Skeletal muscle cell (primary cell): ENCODE measurements at regions not wholly inside any gene's neighbourhood (a gene's known extent, or its start where the extent isn't known, plus 50 kb on each side); places are given as distances from the start of the nearest gene placed in this dataset.
"Not testable (repeated sequence)": the region's sequence is repeated elsewhere in the genome, so short reads cannot be mapped to it uniquely, and the experiment has no call there.

Experiments used
- DNase-seq: peaks from one replicate; pipeline ENCODE4 v3.0.0-alpha.2; 2010; ENCODE audit warnings: low read depth
- H3K4me3 ChIP-seq: 2 replicates; pipeline ENCODE4 v1.5.1; 2011; ENCODE audit warnings: low read depth, mild to moderate bottlenecking, control low read depth, low read length, moderate library complexity

DNA sequence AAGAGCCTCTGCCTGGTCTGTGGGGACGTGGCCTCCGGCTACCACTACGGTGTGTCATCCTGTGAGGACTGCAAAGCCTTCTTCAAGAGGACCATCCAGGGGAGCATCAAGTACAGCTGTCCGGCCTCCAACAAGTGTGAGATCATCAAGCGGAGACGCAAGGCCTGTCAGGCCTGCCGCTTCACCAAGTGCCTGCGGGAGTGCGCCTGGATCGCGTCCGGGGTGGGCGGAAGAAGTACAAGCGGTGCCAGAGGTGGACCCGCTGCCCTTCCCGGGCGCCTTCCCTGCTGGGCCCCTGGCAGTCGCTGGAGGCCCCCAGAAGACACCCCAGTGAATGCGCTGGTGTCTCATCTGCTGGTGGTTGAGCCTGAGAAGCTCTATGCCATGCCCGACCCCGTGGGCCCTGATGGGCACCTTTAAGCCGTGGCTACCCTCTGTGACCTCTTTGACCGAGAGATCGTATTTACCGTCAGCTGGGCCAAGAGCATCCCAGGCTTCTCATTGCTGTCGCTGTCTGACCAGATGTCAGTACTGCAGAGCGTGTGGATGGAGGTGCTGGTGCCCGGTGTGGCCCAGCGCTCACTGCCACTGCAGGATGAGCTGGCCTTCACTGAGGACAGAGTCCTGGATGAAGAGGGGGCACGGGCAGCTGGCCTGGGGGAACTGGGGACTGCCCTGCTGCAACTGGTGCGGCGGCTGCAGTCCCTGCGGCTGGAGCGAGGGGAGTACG, 84.3 kb downstream of the MRPL57 start:
- not testable (repeated sequence) for H3K4me3 ChIP-seq, DNase-seq

DNA sequence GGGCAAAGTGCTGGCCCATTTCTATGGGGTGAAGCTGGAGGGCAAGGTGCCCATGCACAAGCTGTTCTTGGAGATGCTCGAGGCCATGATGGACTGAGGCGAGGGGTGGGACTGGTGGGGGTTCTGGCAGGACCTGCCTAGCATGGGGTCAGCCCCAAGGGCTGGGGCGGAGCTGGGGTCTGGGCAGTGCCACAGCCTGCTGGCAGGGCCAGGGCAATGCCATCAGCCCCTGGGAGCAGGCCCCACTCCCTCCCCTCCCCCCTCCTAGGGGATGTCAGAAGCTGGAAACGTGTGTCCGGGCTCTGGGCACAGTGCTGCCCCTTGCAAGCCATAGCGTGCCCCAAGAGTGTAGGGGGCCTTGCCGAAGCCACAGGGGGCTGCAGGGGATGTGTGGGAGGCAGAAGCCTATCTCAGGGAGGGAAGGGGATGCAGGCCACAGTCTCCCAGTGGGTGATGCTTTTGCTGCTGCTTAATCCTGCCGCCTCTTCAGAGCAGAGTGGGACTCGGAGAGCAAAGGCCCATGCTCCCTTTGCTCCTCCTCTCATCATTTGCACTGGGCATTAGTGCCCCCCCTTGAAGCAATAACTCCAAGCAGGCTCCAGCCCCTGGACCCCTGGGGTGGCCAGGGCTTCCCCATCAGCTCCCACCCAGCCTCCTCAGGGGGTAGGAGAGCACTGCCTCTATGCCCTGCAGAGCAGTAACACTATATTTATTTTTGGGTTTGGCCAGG, 85.2 kb downstream of the MRPL57 start:
- H3K4me3 ChIP-seq, DNase-seq: not testable (repeated sequence)

DNA sequence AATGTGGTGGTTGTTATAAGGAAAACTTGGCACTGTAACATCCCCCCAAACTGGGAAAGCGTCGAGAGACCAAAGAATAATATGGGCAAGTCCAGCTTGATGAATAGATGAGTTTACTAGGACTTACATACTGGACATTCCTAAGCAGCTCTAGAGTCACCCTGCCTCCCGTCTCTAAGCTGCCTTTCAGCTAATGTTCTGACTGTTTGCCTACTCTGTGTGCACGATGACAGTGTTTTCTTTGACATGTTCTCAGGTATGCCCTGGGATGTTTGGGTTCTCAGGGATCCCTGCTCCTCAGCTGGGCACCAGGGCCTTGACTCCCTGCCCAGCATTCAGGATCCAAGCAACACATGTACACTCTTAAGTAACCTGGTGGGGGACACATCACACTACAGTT, 87.5 kb downstream of the MRPL57 start:
- not testable (repeated sequence) for H3K4me3 ChIP-seq, DNase-seq

DNA sequence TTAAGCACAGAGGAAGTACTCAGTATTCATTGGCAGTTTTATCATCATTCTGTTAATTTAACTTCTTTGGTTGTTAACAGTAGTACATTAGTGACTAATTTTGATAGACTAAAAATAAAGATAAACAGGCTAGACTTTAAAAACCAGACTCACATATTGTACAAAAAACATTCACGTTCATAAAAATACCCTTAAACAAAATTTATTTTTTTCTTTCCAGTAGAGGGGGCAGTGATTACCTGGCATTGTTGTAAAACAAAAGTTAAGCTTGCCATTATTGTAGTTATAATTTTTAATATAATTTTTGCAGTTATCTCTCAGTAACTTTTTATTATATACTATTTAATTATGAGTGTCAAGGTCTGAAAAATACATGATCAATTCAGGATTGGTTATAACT, 92.0 kb downstream of the MRPL57 start:
- not testable (repeated sequence) for H3K4me3 ChIP-seq, DNase-seq

DNA sequence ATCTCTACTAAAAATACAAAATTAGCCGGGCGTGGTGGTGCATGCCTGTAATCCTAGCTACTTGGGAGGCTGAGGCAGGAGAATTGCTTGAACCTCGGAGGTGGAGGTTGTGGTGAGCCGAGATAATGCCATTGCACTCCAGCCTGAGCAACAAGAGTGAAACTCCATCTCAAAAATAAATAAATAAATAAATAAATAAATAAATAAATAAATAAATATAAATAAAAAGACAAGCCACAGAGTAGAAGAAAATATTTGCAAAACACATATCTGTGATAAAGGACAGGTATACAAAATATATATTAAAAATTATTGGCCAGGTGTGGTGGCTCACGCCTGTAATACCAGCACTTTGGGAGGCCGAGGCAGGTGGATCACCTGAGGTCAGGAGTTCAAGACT, 96.0 kb downstream of the MRPL57 start:
- DNase-seq, H3K4me3 ChIP-seq: not testable (repeated sequence)

DNA sequence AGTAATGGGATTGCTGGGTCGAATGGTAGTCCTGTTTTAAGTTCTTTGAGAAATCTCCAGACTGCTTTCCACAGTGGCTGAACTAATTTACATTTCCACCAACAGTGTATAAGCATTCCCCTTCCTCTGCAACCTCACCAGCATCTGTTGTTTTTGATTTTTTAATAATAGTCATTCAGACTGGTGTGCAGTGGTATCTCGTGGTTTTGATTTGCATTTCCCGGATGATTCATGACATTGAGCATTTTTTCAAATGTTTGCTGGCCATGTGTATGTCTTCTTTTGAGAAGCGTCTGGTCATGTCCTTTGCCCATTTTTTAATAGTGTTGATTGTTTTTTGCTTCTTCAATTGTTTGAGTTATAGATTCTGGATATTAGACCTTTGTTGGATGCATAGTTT, 98.0 kb downstream of the MRPL57 start:
- DNase-seq, H3K4me3 ChIP-seq: not testable (repeated sequence)

DNA sequence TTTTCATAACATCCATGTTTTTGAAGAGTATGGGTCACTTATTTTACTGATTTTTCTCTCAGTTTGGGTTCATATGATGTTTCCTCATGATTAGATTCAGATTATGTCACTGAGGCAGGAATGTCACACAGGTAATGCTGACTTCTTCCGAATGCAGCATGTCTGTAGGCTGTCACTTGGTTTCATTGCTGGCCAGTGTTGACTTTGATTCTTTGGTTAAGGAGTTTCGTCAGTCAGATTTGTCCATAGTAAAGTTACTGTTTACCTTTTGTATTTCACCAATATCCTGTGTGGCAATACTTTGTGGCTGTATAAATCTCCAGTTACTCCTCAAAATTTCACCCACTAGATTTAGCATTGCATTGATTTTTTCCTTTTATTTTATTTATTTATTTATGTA, 105.6 kb downstream of the MRPL57 start:
- no peak for DNase-seq

DNA sequence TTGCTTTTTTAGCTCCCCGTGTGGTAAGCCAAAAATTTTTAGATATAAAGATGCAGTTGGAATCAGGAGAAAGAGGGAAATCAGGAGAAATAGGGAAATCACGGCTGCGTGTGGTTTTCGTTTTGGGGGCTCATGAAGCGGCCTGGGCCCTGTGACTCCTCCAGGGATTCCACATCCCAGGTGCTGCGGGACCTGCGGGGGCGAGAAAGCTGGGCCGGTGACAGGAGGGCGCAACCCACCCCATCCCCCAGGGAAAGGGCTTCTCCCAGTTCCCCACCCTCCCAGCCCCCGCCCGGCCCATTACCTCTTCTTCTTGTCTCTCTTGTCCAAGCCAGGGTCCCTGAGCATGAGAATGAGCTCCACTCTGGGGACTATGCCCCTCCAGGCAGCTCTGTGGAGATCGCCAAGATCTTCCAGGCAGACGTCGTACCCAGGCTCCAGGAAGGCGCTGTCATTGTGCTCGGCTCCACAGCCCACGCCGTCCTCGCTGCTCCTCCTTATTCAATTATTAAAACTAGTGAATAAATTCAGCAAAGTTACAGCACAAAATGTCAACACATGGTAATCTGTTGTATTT, 111.0 kb downstream of the MRPL57 start:
- no peak overlapping the region for H3K4me3 ChIP-seq
- DNase-seq: no peak

More for the DNA sequence above, 105.6 kb downstream of the MRPL57 start:
- H3K4me3 ChIP-seq: no peak overlapping the region

DNA sequence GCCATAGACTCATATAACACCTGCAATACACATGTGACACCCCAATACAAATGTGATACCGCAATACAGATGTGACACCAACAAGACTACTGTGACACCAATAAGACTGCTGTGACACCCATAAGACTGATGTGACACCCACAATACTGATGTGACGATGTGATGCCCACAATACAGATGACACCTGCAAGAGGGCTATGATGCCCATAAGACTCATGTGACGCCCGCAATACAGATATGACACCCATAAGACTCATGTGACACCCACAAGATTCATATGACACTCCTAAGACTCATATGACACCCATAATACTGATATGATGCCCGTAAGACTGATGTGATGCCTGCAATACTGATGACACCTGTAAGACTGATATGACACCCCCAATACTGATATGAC, 113.0 kb downstream of the MRPL57 start:
- H3K4me3 ChIP-seq: no peak overlapping the region
- DNase-seq: no peak

DNA sequence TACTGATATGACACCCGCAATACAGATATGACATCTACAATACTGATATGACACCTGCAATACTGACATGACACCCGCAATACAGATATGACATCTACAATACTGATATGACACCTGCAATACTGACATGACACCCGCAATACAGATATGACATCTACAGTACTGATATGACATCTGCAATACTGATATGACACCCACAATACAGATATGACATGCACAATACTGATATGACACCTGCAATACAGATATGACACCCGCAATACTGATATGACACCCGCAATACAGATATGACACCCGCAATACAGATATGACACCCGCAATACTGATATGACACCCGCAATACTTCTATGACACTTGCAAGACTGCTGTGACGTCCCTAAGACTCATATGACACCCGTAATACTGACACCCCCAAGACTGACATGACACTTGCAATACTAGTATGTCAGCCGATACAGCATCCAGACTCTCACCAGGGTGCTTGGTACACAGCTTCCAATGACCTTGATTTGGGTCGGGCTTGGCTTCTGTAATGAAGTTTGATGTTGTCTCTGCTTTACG, 114.1 kb downstream of the MRPL57 start:
- not testable (repeated sequence) for DNase-seq, H3K4me3 ChIP-seq

DNA sequence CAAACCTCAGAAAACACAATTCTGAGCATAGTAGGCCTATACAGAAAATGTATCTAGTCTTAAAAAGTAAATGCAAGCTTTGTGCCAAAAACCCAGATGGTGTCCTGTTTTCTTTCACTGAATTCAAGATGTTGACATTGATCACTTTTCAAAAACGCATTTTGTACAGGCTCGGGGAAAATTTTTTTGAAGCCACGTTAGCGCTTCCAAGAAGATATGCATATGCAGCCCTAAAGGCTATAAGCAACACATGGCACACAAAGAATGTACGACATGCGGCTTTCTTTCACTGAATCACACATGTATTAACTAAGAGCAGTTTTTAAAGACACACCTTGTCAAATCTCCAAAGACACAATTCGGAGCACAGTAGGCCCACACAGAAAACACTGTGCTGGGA, 115.4 kb downstream of the MRPL57 start:
- H3K4me3 ChIP-seq: no peak overlapping the region
- DNase-seq: no peak

DNA sequence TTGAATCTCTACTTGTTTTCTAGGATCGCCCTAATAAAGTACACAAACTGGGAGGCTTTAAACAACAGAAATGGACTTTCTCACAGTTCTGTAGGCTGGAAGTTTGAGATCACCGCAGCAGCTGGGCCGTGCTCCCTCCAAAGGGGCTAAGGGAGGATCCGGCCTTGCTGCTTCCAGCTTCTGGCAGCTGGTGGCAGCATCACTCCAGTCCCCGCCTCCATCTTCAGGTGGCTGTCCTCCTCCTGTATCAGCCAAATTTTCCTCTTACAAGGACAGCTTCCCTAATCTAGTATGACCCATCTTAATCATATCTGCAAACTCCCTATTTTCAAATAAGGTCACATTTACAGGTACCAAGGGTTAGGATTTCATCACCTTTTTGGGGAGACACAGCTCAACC, 120.5 kb downstream of the MRPL57 start:
- not testable (repeated sequence) for DNase-seq, H3K4me3 ChIP-seq

DNA sequence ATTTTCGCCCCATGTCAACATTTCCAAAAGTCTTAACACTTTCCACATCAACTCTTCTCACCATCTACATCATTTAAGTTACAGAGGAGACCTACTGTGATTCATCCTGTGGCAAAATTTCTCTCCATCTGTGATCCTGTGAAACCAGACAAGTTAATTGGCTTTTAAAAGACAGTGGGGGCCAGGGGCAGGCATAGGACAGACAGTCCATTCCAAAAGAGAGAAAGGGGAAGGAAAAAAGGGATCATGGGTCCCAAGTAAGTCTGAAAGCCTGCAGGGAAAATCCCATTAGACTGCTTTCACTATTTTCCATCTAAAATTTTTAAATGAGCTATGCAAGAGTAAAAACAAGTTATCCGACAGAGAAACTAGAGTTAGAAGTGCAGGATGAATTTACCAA, 121.0 kb downstream of the MRPL57 start:
- DNase-seq: no peak
- H3K4me3 ChIP-seq: peak overlapping the region; percentile 92

DNA sequence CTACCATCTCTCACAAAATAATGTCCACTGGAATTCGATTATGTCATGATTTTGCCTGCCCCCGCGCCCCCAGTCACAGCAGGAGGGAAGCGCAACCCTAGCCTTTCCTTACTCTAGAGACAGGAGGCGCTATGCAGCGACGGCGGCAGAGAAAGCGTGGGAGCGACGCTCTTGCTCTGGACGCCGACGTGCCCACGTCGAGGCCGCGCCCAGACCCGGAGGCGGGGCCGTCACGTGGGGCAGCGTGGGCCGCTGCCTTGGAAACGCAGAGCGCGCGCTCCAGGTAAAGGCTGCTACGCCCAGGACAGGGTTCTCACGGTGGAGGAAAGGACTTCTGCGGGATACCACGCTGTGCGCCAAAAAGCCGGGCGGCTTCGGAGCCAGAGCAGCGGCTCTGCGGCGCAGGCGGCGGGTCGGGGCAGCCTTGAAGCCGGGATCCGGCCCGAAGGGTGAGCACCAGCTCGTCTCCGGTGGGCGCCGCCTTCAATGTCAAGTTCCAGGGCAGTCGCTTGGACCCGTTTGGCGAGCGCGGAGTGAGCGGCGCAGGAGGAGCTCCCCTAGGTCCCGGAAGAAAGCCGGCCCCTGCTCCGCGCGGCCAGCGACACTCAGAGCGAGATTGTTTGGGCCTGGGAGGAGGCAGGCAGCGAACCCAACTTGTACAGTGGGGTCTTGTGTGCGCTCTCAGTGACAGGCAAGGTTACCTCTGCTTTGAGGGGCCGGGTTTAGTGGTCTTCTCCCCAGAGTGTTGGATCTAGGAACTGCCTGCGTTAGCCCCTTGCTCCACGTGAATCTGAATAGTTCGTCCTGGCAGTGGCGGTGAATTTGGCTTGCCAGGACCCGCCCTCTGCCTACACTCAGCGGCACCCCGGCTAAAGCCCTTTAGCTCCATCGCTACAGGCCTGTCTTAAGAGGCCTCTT, 121.7 kb downstream of the MRPL57 start:
- H3K4me3 ChIP-seq: peak overlapping the region; percentile 92
- peak; percentile 74 for DNase-seq

DNA sequence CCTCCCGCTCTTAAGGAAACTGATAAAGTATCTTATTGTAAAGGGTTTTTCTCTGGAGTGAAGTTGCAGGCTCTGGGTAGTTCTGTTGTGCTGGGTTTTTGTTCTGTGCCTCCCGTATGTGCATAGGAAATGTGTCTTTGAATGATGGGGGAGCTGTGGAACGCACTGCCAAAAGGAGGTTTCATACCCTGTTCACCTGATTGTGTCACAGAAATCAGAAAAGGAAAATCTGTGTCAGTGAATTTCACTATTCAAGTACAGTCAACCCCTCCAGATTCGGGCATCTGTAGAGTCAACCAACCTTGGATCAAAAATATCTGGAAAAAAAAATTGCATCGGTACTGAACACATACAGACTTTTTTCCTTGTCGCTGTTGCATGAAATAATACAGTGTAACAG, 127.8 kb downstream of the MRPL57 start:
- no peak for DNase-seq

DNA sequence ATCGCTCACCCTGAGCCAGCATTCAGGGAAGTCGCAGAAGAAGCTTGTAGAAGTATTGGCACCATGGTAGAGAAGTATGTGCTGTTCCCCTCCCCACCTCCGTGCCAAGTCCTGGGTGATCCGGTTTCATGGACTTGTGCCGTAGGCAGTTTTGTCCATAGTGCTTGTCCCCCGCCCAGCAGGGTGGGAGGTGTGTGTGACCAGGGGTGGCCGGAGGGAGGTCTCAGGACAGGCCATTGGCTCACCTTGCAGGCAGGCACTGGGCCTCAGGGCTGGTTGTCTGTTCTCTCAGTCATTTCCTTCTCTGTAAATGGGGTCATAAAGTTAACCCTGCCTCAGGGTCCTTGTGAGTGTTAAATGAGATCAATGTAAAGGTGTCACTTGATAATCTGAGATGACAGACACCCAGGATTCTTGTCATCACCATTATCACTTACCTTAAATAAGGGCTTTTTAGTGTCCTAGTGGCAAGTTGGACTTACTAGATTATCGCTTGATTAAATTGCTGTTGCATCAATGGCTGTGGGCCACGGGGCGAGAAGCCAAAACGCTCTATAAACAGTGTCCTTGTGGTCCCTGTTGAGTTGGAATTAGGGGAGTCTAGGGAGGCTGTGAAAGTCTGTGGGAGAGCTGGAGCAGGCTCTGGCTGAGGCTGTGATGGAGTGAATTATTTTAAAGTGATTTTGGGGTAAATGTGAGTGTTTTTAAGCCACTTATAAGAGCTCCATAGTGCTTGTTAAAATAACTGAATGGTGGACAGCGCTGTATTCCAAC, 130.0 kb downstream of the MRPL57 start:
- DNase-seq, H3K4me3 ChIP-seq: not testable (repeated sequence)

More for the DNA sequence above, 127.8 kb downstream of the MRPL57 start:
- H3K4me3 ChIP-seq: no peak overlapping the region

DNA sequence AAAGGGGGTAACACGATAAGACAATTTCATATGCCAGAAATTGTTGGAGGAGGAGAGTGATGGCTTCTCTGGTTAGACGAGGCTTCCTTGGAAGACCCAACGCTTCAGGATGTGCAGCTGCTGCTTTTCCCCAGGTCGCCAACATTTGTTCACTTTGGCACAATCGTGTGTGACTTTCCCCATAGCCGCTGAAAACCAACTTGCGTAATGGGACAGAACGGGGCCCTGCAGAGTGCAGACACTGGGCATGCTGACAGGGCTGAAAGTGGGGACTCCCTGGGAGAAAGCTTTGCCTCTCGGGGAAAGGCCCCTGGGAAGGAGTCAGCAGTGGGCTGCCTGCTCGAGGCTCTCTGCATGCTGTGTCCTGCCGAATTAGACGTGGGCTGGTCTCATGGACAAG, 130.7 kb downstream of the MRPL57 start:
- not testable (repeated sequence) for H3K4me3 ChIP-seq

DNA sequence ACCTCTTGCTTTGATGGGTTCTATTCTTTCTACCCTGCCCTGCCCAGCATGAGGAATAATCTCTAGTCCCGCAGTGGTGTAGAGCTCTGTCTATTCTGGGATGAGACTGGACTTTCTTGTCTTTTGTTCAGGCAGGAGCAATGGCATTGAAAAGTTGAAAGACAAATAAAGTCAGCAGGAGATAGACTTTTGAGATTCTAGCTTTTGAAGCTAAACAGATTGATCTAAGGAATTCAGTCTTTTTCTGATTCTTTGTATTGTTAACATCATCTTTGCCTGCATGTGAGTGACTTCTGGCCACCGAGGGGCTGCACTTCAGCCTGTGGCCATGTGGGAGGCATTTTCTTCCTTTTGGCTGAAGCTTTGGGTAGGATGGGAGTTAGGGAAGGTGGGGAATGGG, 132.4 kb downstream of the MRPL57 start:
- H3K4me3 ChIP-seq: no peak overlapping the region
- no peak for DNase-seq

More for the DNA sequence above, 130.7 kb downstream of the MRPL57 start:
- DNase-seq: not testable (repeated sequence)
